Pancreas (tissue), 10 donors: ENCODE measurements at regions not wholly inside any gene's neighbourhood (a gene's known extent, or its start where the extent isn't known, plus 50 kb on each side); places are given as distances from the start of the nearest gene placed in this dataset.

Experiments used
- ATAC-seq, 4 donors: fragments of 200-7000 bp; cut with Tn5 transposase; one replicate each; pipeline versions ENCODE4 v1.8.0 to v1.9.1; 2020; ENCODE audit warnings: mild to moderate bottlenecking in 4 of 4, moderate library complexity in 4 of 4
- DNase-seq, 6 donors: peaks; one replicate each; pipeline ENCODE4 v3.0.0-alpha.2; 2020
- FAIRE-seq: peaks from 2 replicates; lab custom pipeline; 2012; peaks lifted over from hg19 to GRCh38; lab: Jason Lieb, UNC
- H3K27ac ChIP-seq, 4 donors: fragments of 200-600 bp; sonication (generic); 1 replicate in 3 of 4; 2 replicates in 1 of 4; pipeline versions ENCODE4 v1.5.0 to v1.8.0; 2020
- H3K27me3 ChIP-seq, 4 donors: fragments of 200-600 bp; one replicate each; pipeline ENCODE4 v1.8.0; 2021
- H3K36me3 ChIP-seq, 3 donors: fragments of 200-600 bp; sonication (generic) in 1 of 3; one replicate each; pipeline versions ENCODE4 v1.5.0 to v1.8.0; 2020 to 2021
- H3K4me1 ChIP-seq, 3 donors: fragments of 200-600 bp; one replicate each; pipeline ENCODE4 v1.8.0; 2021
- H3K4me3 ChIP-seq, 4 donors: fragments of 200-600 bp; sonication (generic) in 2 of 4; one replicate each; pipeline versions ENCODE4 v1.5.0 to v1.8.0; 2020 to 2021
- H3K9me3 ChIP-seq, 4 donors: fragments of 200-600 bp; one replicate each; pipeline ENCODE4 v1.8.0; 2021
- CTCF ChIP-seq, 4 donors: fragments of 200-600 bp; sonication (generic) in 3 of 4; IDR thresholded peaks; one replicate each; pipeline versions ENCODE4 v1.5.0 to v1.8.0; 2021; ENCODE audit warnings: antibody characterized with exemption in 4 of 4
- WGBS, 2 donors: extraction: QIAGEN DNeasy Blood & Tissue Kit; methylation state at CpG; one replicate each; pipeline ENCODE4 v1.1.7; 2013; 5-methylcytosine and 5-hydroxymethylcytosine counted together
- intact Hi-C, 3 donors: fragments of 100-400 bp; cut with DNase I; formaldehyde crosslinking; loops; one replicate each; pipeline versions ENCODE4 v1.11.1 to v1.14.2; 2022
- donor health status: healthy with polysubstance abuse.
- donor health status: DM: no; HTN: no; CAD: no; lungs with moderate emphysema.
- donor health status: DM: no; HTN: no; CAD: no.
- donor health status: control.
- donor health status: control.
- donor health status: Bipolar disorder and iron deficiency.
- donor health status: DM: yes; HTN: yes; CAD: no.
- donor health status: DM: no; HTN: no; CAD: no.
- donor health status: DM: no; HTN: no; CAD: no.
- donor health status: DM: yes; HTN: yes; CAD: no.

- intact Hi-C loops, result no loop called here
- ATAC-seq (no peak), DNase-seq (no peak), FAIRE-seq (no peak)
- H3K27ac ChIP-seq, result no peak overlapping the region
- H3K36me3 ChIP-seq, result no peaks in the 10 kb centered on the region
- no peaks in the 10 kb centered on the region for H3K27me3 ChIP-seq
- H3K9me3 ChIP-seq, result no peaks in the 10 kb centered on the region
- no peaks in the 10 kb centered on the region for H3K4me1 ChIP-seq
- no peak for TF ChIP-seq CTCF (IDR thresholded peaks at IDR 0.05)
- no peak overlapping the region for H3K4me3 ChIP-seq
Measured at GRCh38 chr4:124810827-124811226, 98.3 kb upstream of the ANKRD50 start.

- H3K4me1 ChIP-seq, result no peaks in the 10 kb centered on the region
- no peak overlapping the region for H3K4me3 ChIP-seq
- WGBS, 2 donors, result 27 to 28% methylated on average over 1 of the region's 1 CpG
- no peaks in the 10 kb centered on the region for H3K36me3 ChIP-seq
- H3K27ac ChIP-seq, result no peak overlapping the region
- TF ChIP-seq CTCF (IDR thresholded peaks at IDR 0.05), result no peak
- no peak for DNase-seq
- H3K9me3 ChIP-seq, result no peaks in the 10 kb centered on the region
- intact Hi-C loops, result no loop called here
- no peaks in the 10 kb centered on the region for H3K27me3 ChIP-seq
- no peak for ATAC-seq
- FAIRE-seq, result no peak
Measured at GRCh38 chr4:124807421-124807820, 94.9 kb upstream of the ANKRD50 start.

- H3K4me3 ChIP-seq, result no peak overlapping the region
- no peak for TF ChIP-seq CTCF (IDR thresholded peaks at IDR 0.05)
- no peaks in the 10 kb centered on the region for H3K27me3 ChIP-seq
- FAIRE-seq (no peak), ATAC-seq (no peak), DNase-seq (no peak)
- no peaks in the 10 kb centered on the region for H3K36me3 ChIP-seq
- intact Hi-C loops, result no loop called here
- WGBS, 2 donors, result 86 to 98% methylated on average over 2 of the region's 2 CpGs
- H3K4me1 ChIP-seq, result no peaks in the 10 kb centered on the region
- H3K9me3 ChIP-seq, result no peaks in the 10 kb centered on the region
- no peak overlapping the region for H3K27ac ChIP-seq
Measured at GRCh38 chr4:124806403-124806802, 93.9 kb upstream of the ANKRD50 start.

GRCh38 chr4:124804584-124804983 lies 92.1 kb upstream of the ANKRD50 start:
- ATAC-seq, result no peak
- intact Hi-C loops, result no loop called here
- Histone ChIP-seq H3K9me3 (no peaks in the 10 kb centered on the region), H3K4me3 (no peak overlapping the region), H3K36me3 (no peaks in the 10 kb centered on the region), H3K4me1 (no peaks in the 10 kb centered on the region), H3K27me3 (no peaks in the 10 kb centered on the region), H3K27ac (no peak overlapping the region)
- DNase-seq, result no peak
- no peak for TF ChIP-seq CTCF (IDR thresholded peaks at IDR 0.05)
- no peak for FAIRE-seq

- intact Hi-C loops, result no loop called here
- ATAC-seq (no peak), FAIRE-seq (no peak), DNase-seq (no peak)
- H3K27me3 ChIP-seq, result no peaks in the 10 kb centered on the region
- 75 to 80% methylated on average over 4 of the region's 4 CpGs for WGBS, 2 donors
- H3K27ac ChIP-seq, result no peak overlapping the region
- no peaks in the 10 kb centered on the region for H3K4me1 ChIP-seq
- no peak for TF ChIP-seq CTCF (IDR thresholded peaks at IDR 0.05)
- no peak overlapping the region for H3K4me3 ChIP-seq
- no peaks in the 10 kb centered on the region for H3K9me3 ChIP-seq
- H3K36me3 ChIP-seq, result no peaks in the 10 kb centered on the region
Measured at GRCh38 chr4:124804041-124804440, 91.5 kb upstream of the ANKRD50 start.
